K562 (cell line): ENCODE measurements at regions not wholly inside any gene's neighbourhood (a gene's known extent, or its start where the extent isn't known, plus 50 kb on each side); places are given as distances from the start of the nearest gene placed in this dataset.
A peak's percentile ranks its signal among the peaks of the same experiment; 100 is the strongest.

Source experiments
- ATAC-seq: fragments of 200-7000 bp; cut with Tn5 transposase; 3 replicates; pipeline ENCODE4 v1.9.1; 2020; ENCODE audit warnings: moderate library complexity
- BruUV-seq: library from RNA; stranded (reverse); fragments of 400-500 nt; replicated peaks from 2 replicates; lab custom pipeline; 2021; lab: Mats Ljungman, UMichigan
- CTCF ChIA-PET: fragments of 300-600 bp; formaldehyde crosslinking; extraction: SDS; loops from one replicate; lab custom pipeline; 2021; ENCODE audit warnings: low intra/inter-chr PET ratio; lab: Yijun Ruan, JAX
- POLR2A ChIA-PET: fragments of 300-600, 350-650 bp; sonication (Branson Sonifier 250); formaldehyde crosslinking; extraction: SDS; loops from one replicate; lab custom pipeline; 2021; ENCODE audit warnings: antibody characterized with exemption, inconsistent platforms; lab: Yijun Ruan, JAX
- DNase-seq, 4 experiments: peaks; one replicate each; pipeline versions ENCODE4 v3.0.0 to v3.0.0-alpha.2; 2011 to 2018; ENCODE audit warnings: low spot score in 3 of 4, mixed read lengths in 3 of 4; ENCODE audit errors: extremely low read depth in 1 of 4
- FAIRE-seq: peaks from 2 replicates; lab custom pipeline; 2011; peaks lifted over from hg19 to GRCh38; lab: Jason Lieb, UNC
- H2AFZ ChIP-seq: 2 replicates; pipeline ENCODE4 v1.6.0; 2011; ENCODE audit warnings: low read depth, low read length, control low read depth, inconsistent platforms
- H3K27ac ChIP-seq: fragments of 200-600 bp; 3 replicates; pipeline ENCODE4 v1.8.0; 2011; ENCODE audit warnings: low read depth, mild to moderate bottlenecking, control low read depth, inconsistent platforms, low read length, moderate library complexity, mixed read lengths; ENCODE audit errors: extremely low read depth
- H3K27me3 ChIP-seq, 2 experiments: fragments of 300-600 bp in 1 of 2; 2 replicates in 1 of 2; 3 replicates in 1 of 2; pipeline versions ENCODE4 v1.6.0 to v1.8.0; 2011; ENCODE audit warnings: inconsistent platforms in 2 of 2, low read length in 2 of 2, mild to moderate bottlenecking in 1 of 2, mixed read lengths in 1 of 2, moderate library complexity in 1 of 2; ENCODE audit not compliant: control insufficient read depth in 2 of 2, insufficient read depth in 2 of 2
- H3K36me3 ChIP-seq: fragments of 300-600 bp; 3 replicates; pipeline ENCODE4 v1.8.0; 2011; ENCODE audit warnings: mild to moderate bottlenecking, low read length, inconsistent platforms; ENCODE audit not compliant: control insufficient read depth, insufficient read depth
- H3K4me1 ChIP-seq, 2 experiments: fragments of 200-600 bp in 1 of 2; replicated peaks in 1 of 2; 2 replicates in 1 of 2; 3 replicates in 1 of 2; pipeline versions ENCODE4 v1.5.1 to v1.8.0; 2011; ENCODE audit warnings: inconsistent platforms in 2 of 2, low read length in 2 of 2, mild to moderate bottlenecking in 1 of 2, mixed read lengths in 1 of 2, moderate library complexity in 1 of 2; ENCODE audit not compliant: control insufficient read depth in 2 of 2, insufficient read depth in 2 of 2
- H3K4me2 ChIP-seq: 2 replicates; pipeline ENCODE4 v1.6.1; 2011; ENCODE audit warnings: low read length, control low read depth, inconsistent platforms, mixed read lengths; ENCODE audit not compliant: insufficient read depth
- H3K4me3 ChIP-seq: fragments of 200-600 bp; sonication (generic), shearing (Covaris generic); 2 replicates; pipeline ENCODE4 v1.5.1; 2016; ENCODE audit warnings: control low read depth, inconsistent platforms
- H3K79me2 ChIP-seq: fragments of 200-600 bp; 3 replicates; pipeline ENCODE4 v1.8.0; 2011; ENCODE audit warnings: low read length, inconsistent platforms; ENCODE audit not compliant: control insufficient read depth, insufficient read depth
- H3K9ac ChIP-seq, 2 experiments: 2 replicates each; pipeline versions ENCODE4 v1.6.0 to v1.6.1; 2011; ENCODE audit warnings: low read depth in 2 of 2, low read length in 2 of 2, control low read depth in 1 of 2, inconsistent platforms in 1 of 2, mild to moderate bottlenecking in 1 of 2, mixed read lengths in 1 of 2; ENCODE audit not compliant: insufficient read depth in 1 of 2
- H3K9me1 ChIP-seq: one replicate; pipeline ENCODE4 v1.6.0; 2011; ENCODE audit warnings: inconsistent platforms, mild to moderate bottlenecking, low read length, moderate library complexity; ENCODE audit not compliant: control insufficient read depth, insufficient read depth
- H3K9me3 ChIP-seq: replicated peaks from 2 replicates; pipeline ENCODE4 v1.5.1; 2011; ENCODE audit warnings: low read depth, low read length, inconsistent platforms; ENCODE audit not compliant: control insufficient read depth, insufficient read depth
- H4K20me1 ChIP-seq: replicated peaks from 2 replicates; pipeline ENCODE4 v1.6.1; 2011; ENCODE audit warnings: low read length, inconsistent platforms, mixed read lengths; ENCODE audit not compliant: control insufficient read depth, insufficient read depth
- C11orf30 ChIP-seq: fragments of 450-650 bp; IDR thresholded peaks from 2 replicates; pipeline ENCODE4 v1.6.1; 2016; ENCODE audit warnings: low read depth, mild to moderate bottlenecking
- CBX8 ChIP-seq: fragments of 200-600 bp; sonication (generic); IDR thresholded peaks from 2 replicates; pipeline ENCODE4 v1.6.1; 2012; ENCODE audit warnings: borderline replicate concordance, mixed run types, low read depth, mild to moderate bottlenecking, moderate library complexity, mixed read lengths, low read length, control low read depth, inconsistent platforms; ENCODE audit not compliant: poor library complexity, severe bottlenecking; ENCODE audit errors: extremely low read depth
- CREB3 ChIP-seq: fragments of 450-650 bp; conservative IDR thresholded peaks from 2 replicates; pipeline ENCODE4 v1.6.1; 2016; ENCODE audit warnings: missing genetic modification characterization, low read depth, mild to moderate bottlenecking, missing compliant biosample characterization, moderate library complexity
- FOXA3 ChIP-seq, 2 experiments: fragments of 450-650 bp in 1 of 2; sonication (generic) in 1 of 2; formaldehyde crosslinking; IDR thresholded peaks in 1 of 2; conservative IDR thresholded peaks in 1 of 2; 2 replicates each; pipeline versions ENCODE4 v1.4.0 to v1.8.0; 2020 to 2022; ENCODE audit warnings: mild to moderate bottlenecking in 2 of 2, missing genetic modification reagents in 1 of 2
- FOXJ2 ChIP-seq: fragments of 200-800 bp; sonication (Bioruptor generic); IDR thresholded peaks from 2 replicates; pipeline ENCODE4 v1.6.1; 2016; ENCODE audit warnings: missing genetic modification characterization, missing compliant biosample characterization
- LEF1 ChIP-seq: fragments of 450-650 bp; IDR thresholded peaks from 2 replicates; pipeline ENCODE4 v1.6.1; 2016; ENCODE audit warnings: mild to moderate bottlenecking
- RFX1 ChIP-seq: fragments of 450-650 bp; IDR thresholded peaks from 2 replicates; pipeline ENCODE4 v1.6.1; 2016; ENCODE audit warnings: mild to moderate bottlenecking, moderate library complexity
- SMC3 ChIP-seq: conservative IDR thresholded peaks from 2 replicates; pipeline ENCODE4 v1.6.1; 2011; ENCODE audit warnings: low read depth, low read length, improper control_type of control experiment; ENCODE audit not compliant: insufficient read depth
- SREBF1 ChIP-seq: fragments of 150-350 bp; IDR thresholded peaks from 2 replicates; pipeline ENCODE4 v1.6.1; 2014; ENCODE audit warnings: antibody characterized with exemption, low read depth, low read length, borderline replicate concordance
- ZNF384 ChIP-seq: IDR thresholded peaks from 2 replicates; pipeline ENCODE4 v1.6.1; 2012; ENCODE audit warnings: low read depth, low read length, improper control_type of control experiment
- ZNF395 ChIP-seq: fragments of 200-800 bp; sonication (Bioruptor generic); IDR thresholded peaks from 2 replicates; pipeline ENCODE4 v1.6.1; 2017; ENCODE audit warnings: missing genetic modification characterization, missing compliant biosample characterization
- WGBS: fragments of 100-300 bp; shearing (Covaris generic); methylation state at CpG from one replicate; pipeline ENCODE4 v1.1.6; 2016; ENCODE audit warnings: low coverage, mixed read lengths; ENCODE audit not compliant: insufficient coverage; ENCODE audit errors: missing lambda C conversion rate; 5-methylcytosine and 5-hydroxymethylcytosine counted together
- in situ Hi-C: fragments of 300-500 bp; cut with MboI; formaldehyde crosslinking; loops from 4 replicates; pipeline ENCODE4 v1.15.0; 2018; ENCODE audit warnings: inconsistent platforms, mixed read lengths
- intact Hi-C: fragments of 100-400 bp; cut with micrococcal nuclease; formaldehyde crosslinking; loops from 2 replicates; pipeline ENCODE4 v1.14.2; 2022

GRCh38 chr11:127059286-127059685, 58.7 kb upstream of the KIRREL3 start (continued):
- TF ChIP-seq FOXJ2 (tag) (no peak), FOXA3 (CRISPR knock-in tag; conservative IDR thresholded peaks at IDR 0.05 in 1 of 2, IDR thresholded peaks at IDR 0.05 in 1 of 2) (no peak)

- intact Hi-C loops, result no loop called here
- TF ChIP-seq RFX1, result peak; percentile 44; the same call in 1 of the 2 replicates
- no peak for TF ChIP-seq LEF1
- H2AFZ ChIP-seq, result no peak overlapping the region
- no peak overlapping the region for H3K9ac ChIP-seq
- H3K4me1 ChIP-seq, result no peaks in the 10 kb centered on the region
- no peak overlapping the region for H3K4me3 ChIP-seq
- no peak for ATAC-seq
- no peaks in the 10 kb centered on the region for H4K20me1 ChIP-seq
- CTCF ChIA-PET, result no interaction called here
- H3K27me3 ChIP-seq, result no peaks in the 10 kb centered on the region; a peak in 1 of 5 replicates
- no TSS peak for BruUV-seq
- H3K9me1 ChIP-seq, result no peaks in the 10 kb centered on the region
- WGBS, result 0% methylated on average over 2 of the region's 2 CpGs
- no peaks in the 10 kb centered on the region for H3K79me2 ChIP-seq
- H3K4me2 ChIP-seq, result no peak overlapping the region
- POLR2A ChIA-PET, result no interaction called here
- DNase-seq, result no peak
- in situ Hi-C loops, result no loop called here
- no peak for FAIRE-seq
- H3K9me3 ChIP-seq, result no peaks in the 10 kb centered on the region
- no peak overlapping the region for H3K27ac ChIP-seq
- H3K36me3 ChIP-seq, result no peaks in the 10 kb centered on the region
Measured at GRCh38 chr11:127058524-127058923, 58.0 kb upstream of the KIRREL3 start.

DNA sequence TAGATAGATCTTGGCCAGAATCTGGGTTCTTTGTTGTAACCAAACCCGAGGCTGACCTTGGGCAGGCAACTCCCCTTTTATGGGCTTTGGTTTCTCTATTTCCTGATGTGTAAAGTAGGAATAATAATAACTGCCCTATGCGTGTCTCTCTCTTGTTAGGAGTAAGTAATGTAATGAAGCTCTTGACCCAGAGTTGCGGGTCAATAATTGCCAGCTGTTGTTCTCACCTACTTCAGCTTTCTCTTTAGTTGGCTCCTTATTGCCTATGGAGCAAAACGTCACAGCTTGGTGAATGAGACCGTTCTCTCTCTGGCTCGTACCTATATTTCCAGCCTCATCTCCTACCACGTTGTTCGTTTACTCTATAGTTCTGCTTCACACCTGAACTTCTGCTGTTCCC, 56.6 kb upstream of the KIRREL3 start:
- H3K4me3 ChIP-seq, result no peak overlapping the region
- H3K27me3 ChIP-seq, result no peaks in the 10 kb centered on the region; a peak in 1 of 5 replicates
- no peak overlapping the region for H3K9ac ChIP-seq
- 0% methylated on average over 8 of the region's 8 CpGs for WGBS
- ChIA-PET CTCF (no interaction called here), POLR2A (no interaction called here)
- H3K79me2 ChIP-seq, result no peaks in the 10 kb centered on the region
- H3K27ac ChIP-seq, result no peak overlapping the region
- no peak overlapping the region for H3K4me2 ChIP-seq
- H4K20me1 ChIP-seq, result no peaks in the 10 kb centered on the region
- no peak for FAIRE-seq
- no peaks in the 10 kb centered on the region for H3K36me3 ChIP-seq
- no TSS peak for BruUV-seq
- no peak overlapping the region for H2AFZ ChIP-seq
- intact Hi-C loops, result no loop called here
- no peaks in the 10 kb centered on the region for H3K4me1 ChIP-seq
- no peak for DNase-seq
- in situ Hi-C loops, result no loop called here
- ATAC-seq, result no peak
- no peaks in the 10 kb centered on the region for H3K9me3 ChIP-seq
- H3K9me1 ChIP-seq, result no peaks in the 10 kb centered on the region
- TF ChIP-seq CREB3 (tag) (no peak), SREBF1 (no peak), ZNF395 (CRISPR knock-in tag) (no peak), CBX8 (no peak), SMC3 (no peak), C11orf30 (no peak), ZNF384 (no peak)
